Kidney epithelial cell (primary cell): ENCODE measurements at regions not wholly inside any gene's neighbourhood (a gene's known extent, or its start where the extent isn't known, plus 50 kb on each side); places are given as distances from the start of the nearest gene placed in this dataset.
"Not testable (repeated sequence)": the region's sequence is repeated elsewhere in the genome, so short reads cannot be mapped to it uniquely, and the experiment has no call there.

Experiments used
- DNase-seq: peaks from one replicate; pipeline ENCODE4 v3.0.0-alpha.2; 2010; ENCODE audit warnings: low read depth
- H3K27me3 ChIP-seq: 2 replicates; pipeline ENCODE4 v1.6.0; 2011; ENCODE audit warnings: low read length; ENCODE audit not compliant: control insufficient read depth, insufficient read depth
- H3K36me3 ChIP-seq: 2 replicates; pipeline ENCODE4 v1.5.1; 2011; ENCODE audit warnings: low read length; ENCODE audit not compliant: control insufficient read depth, insufficient read depth
- H3K4me3 ChIP-seq: 2 replicates; pipeline ENCODE4 v1.5.1; 2011; ENCODE audit warnings: low read depth, mild to moderate bottlenecking, control low read depth, low read length
- TF ChIP-seq, protein P1 (sequence below): IDR thresholded peaks from 2 replicates; pipeline ENCODE4 v1.5.1; 2011; ENCODE audit warnings: mild to moderate bottlenecking, moderate library complexity, low read length, control low read depth, inconsistent platforms; ENCODE audit not compliant: insufficient read depth, poor library complexity, severe bottlenecking

DNA sequence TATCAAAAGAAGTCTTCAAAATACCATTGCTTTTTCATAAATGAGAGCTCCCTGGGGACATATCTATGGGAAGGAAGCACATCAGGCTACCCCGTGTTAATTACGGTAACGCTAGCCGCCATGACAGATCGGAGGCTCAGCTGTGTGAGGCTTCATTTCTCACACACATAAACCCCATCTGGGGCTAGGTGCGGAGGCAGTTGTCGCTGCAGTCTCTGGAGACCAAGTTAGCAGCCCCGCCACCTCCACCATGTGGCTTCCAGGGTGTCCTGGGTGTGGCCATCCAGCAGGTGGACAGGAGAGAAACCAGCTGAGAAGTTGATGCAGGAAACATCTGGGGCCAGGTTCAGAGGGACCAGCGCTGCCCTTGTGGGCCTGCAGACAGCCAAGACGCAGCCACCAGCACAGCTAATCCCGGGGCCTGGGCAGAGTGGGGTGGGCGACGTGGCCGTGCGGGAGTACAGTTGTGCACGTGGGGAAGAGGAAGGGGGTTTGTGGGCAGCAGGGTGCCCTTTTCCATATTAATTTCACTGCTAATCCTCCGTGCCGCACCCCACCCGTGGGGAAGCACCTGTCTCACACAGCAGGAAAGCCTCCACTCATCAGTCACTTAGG is 426.5 kb downstream of the IRX1 start:
- no peak for DNase-seq
- TF ChIP-seq, protein P1, sequence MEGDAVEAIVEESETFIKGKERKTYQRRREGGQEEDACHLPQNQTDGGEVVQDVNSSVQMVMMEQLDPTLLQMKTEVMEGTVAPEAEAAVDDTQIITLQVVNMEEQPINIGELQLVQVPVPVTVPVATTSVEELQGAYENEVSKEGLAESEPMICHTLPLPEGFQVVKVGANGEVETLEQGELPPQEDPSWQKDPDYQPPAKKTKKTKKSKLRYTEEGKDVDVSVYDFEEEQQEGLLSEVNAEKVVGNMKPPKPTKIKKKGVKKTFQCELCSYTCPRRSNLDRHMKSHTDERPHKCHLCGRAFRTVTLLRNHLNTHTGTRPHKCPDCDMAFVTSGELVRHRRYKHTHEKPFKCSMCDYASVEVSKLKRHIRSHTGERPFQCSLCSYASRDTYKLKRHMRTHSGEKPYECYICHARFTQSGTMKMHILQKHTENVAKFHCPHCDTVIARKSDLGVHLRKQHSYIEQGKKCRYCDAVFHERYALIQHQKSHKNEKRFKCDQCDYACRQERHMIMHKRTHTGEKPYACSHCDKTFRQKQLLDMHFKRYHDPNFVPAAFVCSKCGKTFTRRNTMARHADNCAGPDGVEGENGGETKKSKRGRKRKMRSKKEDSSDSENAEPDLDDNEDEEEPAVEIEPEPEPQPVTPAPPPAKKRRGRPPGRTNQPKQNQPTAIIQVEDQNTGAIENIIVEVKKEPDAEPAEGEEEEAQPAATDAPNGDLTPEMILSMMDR: no peak
- H3K4me3 ChIP-seq: no peak overlapping the region
- no peaks in the 10 kb centered on the region for H3K36me3 ChIP-seq
- no peaks in the 10 kb centered on the region for H3K27me3 ChIP-seq

DNA sequence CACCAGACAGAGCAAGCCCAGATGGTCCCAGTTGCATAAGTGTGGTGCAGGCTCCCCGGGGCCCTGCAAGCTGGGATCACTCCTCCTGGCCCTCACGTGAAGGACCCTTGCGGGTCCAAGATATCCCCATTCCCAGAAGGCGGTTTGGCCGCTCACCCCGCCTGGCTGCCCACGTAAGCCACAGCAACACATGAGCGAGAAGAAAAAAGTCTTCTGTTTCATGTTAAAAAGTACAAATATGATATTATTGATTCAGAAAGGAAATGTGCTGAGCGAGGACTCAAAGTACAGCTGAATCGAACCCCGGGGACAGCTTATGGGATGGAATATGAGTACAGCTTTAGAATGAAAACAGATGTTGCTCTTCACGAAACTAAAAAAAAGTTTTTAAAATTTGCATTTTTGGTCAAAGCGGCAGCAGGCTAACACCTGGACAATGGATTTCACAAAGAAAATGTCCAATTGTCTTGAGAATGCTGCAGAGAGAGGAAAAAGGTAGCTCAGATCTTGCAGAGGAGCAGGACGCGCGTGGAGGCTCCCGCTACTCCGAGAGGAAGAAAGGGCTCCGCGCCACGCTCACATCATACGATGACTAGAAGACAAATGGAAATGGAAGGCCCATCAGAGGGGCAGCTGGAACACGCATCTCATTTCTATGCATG is 427.6 kb downstream of the IRX1 start:
- H3K27me3 ChIP-seq: no peaks in the 10 kb centered on the region
- no peak for DNase-seq
- TF ChIP-seq, protein P1: no peak
- H3K4me3 ChIP-seq: no peak overlapping the region
- H3K36me3 ChIP-seq: no peaks in the 10 kb centered on the region

DNA sequence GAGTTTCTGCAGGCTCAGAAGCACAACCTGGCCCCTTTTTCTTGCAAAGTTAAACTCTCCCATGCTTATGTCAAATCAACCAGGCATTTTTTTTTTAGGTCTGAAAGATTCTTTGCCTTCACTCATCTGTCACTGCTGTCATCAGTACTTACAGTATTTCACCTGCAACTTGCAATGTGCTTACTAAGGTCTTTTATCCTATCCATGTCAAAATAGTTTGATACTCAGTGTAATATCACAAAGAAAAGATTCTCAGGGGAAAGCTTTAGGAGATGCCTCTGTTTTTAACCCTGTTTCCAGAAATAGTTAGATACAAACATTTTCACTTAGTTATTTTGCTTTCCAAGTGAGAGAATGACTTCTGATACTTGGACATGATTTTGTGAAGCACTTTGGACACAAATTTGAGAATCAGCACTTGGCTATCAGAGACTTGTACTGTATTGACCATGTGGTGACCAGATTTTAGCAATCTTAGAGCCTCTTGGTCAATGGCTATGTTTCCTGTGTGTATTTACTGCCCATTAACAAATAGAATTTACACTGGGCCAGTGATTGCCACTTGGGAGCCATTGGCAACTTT is 428.2 kb downstream of the IRX1 start:
- Histone ChIP-seq H3K27me3 (no peaks in the 10 kb centered on the region), H3K4me3 (no peak overlapping the region), H3K36me3 (no peaks in the 10 kb centered on the region)
- DNase-seq: no peak
- TF ChIP-seq, protein P1: no peak

DNA sequence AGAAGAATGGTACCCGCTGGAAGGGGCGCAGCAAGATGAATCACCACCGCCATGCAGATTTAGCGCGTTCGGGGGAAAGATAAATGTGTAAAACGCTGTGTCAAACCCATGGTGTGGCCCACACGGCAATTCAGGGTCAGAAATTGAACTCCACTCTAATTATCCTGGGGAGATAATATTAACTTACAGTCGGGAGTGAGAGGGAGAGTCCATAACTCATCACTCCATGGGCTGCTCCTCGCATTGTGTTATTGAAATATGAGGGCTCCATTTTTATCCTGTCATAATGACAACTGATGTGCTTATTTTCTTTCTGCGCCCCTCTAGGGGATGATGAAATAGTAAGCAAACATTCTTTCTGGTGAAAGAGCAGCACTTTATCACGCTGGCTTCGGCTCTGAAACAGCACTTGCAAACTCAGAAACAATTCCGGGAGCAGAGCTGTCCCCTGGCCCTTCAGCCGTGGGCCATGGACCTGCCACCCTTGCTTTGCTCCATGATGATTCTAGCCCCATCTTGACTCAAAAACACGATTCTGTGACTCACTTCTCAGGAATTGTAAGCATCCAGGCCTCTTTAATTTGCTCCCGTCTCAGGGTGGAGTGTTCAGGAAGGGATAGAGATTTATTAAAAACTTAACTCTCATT is 431.6 kb downstream of the IRX1 start:
- Histone ChIP-seq H3K27me3 (no peaks in the 10 kb centered on the region), H3K36me3 (no peaks in the 10 kb centered on the region), H3K4me3 (no peak overlapping the region)
- DNase-seq: no peak
- TF ChIP-seq, protein P1: no peak

DNA sequence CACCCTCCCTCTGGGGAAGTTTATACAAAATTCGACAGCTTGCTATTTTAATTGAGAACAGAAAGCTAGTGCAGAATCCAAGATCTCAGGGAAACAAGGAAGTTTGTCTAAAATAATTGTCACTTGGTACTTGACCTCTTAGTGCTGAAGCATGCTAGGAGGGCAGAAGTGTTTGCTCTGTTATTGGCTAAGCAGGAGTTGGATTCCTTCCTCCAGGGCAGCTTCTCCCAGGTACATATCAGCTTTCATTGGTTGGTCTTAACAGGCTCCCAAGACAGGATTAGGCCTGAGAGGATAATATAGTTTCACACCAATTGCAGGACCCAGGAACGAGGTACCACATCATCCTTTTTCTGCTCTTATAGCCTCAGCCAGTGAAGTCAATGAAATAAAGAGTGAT is 432.8 kb downstream of the IRX1 start:
- no peaks in the 10 kb centered on the region for H3K27me3 ChIP-seq
- TF ChIP-seq, protein P1: no peak
- DNase-seq: no peak
- no peak overlapping the region for H3K4me3 ChIP-seq
- H3K36me3 ChIP-seq: no peaks in the 10 kb centered on the region

DNA sequence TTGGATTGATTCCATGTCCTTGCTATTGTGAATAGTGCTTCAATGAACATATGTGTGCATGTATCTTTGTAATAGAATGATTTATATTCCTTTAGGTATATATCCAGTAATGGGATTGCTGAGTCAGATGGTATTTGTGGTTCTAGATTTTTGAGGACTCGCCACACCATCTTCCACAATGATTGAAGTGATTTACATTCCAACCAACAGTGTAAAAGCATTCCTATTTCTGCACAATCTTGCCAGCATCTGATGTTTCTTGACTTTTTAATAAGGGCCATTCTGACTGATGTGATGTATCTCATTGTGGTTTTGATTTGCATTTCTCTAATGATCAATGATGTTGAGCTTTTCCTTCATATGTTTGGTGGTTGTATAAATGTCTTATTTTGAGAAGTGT is 437.9 kb downstream of the IRX1 start:
- H3K27me3 ChIP-seq, DNase-seq, H3K36me3 ChIP-seq, H3K4me3 ChIP-seq: not testable (repeated sequence)
